HG03135 (cell line): ENCODE measurements at regions not wholly inside any gene's neighbourhood (a gene's known extent, or its start where the extent isn't known, plus 50 kb on each side); places are given as distances from the start of the nearest gene placed in this dataset.

Source experiments
- ATAC-seq: cut with Tn5 transposase; IDR thresholded peaks from one replicate; pipeline ENCODE4 v1.9.1; 2021; ENCODE audit warnings: mild to moderate bottlenecking, moderate library complexity; ENCODE audit not compliant: unreplicated experiment

DNA sequence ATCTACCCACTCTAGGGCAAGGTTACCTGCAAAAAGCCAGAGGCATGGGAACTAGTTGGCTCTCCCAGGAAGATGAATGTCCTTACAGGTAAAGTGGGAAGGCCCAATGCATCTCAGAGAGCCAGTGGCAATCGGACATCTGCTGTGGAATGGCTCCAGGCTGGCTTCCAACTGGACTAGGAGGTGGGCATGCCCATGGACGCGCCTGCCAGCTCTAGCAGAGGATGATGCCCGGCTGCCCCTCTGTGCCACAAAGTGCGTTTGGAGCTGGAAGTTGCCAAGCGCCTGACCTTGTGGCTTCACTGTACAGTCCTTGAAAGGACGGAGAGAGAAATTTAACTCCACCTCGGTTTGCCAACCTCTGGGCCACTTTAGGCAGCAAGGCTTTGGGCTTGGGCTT, 84.4 kb downstream of the NR2F2 start:
- no peak for ATAC-seq

DNA sequence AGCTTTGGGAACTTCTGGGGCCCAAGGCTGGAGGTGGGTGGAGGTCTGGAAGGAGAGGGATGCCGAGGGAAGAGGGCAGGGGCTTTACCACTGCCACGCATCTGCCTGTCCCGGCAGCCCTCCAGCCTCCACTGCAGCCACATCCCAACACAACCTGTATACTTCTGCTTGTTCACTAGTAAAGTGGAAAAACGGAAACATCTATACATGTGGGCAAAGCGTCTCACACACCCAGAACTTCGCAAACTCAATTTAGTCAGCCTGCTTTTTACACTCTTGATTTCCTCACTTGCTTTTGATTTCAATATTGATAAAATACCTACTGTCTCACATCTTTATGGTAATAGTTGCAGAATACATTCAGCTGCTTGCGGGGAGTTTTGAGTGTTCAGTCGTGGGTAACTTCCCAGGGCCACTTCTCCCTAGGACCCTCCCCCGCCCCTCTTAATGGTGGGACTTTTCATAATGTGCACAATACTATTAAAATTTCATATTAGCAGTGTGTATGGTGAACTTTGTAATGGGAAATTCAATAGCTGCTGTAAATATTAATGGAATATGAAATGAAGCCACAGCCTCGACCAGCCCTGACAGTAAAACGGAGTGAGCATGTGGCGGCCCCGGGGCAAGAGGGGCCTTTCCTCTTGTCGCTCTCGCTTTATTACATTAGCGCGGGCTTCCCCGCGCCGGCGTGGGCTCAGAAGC, 85.2 kb downstream of the NR2F2 start:
- ATAC-seq = no peak

DNA sequence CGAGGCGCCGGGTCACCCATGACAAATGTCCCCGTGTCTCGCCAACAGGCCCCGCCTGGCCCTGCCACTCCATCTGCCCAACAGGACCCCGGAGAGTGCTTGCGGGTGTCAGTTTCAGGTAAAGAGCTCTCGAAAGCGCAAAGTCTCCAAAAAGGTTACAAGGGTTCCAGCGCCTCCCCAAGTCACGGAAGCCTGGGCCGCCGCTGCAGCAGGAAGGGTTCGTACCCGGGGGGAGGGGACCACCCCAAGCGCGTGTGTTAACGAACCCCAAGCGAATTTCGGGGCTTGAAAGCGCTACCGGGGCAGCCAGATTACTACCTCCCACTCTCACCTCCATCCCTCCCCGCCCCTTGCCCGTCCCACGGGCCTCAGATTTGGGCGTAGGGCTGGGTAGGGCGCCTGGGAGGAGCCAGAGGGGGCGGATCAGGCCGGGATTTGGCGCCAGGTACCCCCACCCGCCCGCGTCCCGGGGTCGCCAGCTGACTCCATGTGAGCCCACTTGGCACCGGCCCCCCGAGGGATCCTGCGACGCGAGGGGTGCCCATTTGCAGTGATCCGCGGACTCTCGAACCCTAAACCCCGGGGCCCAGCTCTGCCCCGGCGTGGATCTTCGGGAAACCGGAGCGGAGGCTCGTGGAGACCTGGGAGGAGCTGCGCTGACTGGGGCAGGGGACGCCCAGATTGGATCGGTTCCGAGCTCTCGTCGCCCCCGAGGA, 85.9 kb downstream of the NR2F2 start:
- ATAC-seq = no peak

DNA sequence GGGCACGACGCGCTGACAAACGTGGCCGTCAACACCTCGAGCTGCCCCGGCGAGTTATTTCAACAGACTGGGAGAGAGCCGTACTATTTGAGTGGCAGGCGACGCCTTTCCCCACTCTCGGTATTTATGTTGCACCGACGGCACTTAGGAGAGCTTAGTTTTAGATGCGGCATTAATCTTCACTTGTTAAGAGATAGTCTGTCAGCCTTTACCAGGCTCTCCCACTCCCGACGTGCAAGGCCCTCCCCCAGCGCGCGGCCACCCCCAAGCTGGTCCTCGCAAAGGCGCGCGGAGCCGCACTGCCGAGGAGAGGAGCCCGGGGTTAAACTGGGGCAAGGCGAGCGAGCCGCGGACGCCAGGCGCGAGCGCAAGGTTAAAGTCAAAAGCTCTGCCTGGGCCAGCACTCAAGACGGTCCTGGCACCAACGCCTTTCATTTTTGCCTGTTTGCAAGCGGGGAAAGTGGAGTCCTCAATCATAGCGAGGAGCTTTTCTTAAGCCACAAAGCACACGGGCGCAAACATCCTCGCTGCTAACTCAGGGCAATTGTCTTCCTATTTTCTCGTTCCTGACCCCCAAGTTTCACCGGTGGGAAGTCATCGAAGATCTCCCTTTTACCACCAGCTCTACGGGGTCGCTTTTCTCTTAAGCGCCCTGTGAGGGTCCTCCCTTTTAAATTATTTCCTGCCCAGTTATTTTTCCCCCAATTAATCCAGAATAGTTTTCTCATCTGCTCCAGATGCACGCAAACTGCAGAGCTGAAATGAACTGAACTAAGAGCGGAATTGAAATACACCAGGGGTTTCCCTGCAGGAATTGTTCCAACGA, 86.6 kb downstream of the NR2F2 start:
- ATAC-seq = no peak

DNA sequence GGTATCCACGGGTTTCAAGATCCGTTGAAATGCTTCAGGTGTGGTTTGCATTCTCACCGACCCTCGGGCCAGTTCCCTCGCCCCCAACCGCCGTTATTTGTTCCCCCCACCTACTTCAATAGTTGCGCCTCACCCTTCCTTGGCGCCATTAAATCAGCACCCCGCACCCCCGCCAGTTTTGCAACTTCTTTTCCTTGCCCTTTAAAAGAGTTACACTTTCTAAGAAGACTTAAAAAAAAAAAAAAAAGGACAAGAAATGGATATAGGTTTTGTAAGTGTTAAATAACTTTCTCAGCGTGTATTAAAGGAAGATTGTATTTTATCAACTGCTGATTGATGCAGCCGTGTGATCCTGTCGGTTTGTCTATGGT, 87.2 kb downstream of the NR2F2 start:
- ATAC-seq = no peak

GRCh38 chr15:96418146-96418545, 87.6 kb downstream of the NR2F2 start:
- no peak for ATAC-seq

DNA sequence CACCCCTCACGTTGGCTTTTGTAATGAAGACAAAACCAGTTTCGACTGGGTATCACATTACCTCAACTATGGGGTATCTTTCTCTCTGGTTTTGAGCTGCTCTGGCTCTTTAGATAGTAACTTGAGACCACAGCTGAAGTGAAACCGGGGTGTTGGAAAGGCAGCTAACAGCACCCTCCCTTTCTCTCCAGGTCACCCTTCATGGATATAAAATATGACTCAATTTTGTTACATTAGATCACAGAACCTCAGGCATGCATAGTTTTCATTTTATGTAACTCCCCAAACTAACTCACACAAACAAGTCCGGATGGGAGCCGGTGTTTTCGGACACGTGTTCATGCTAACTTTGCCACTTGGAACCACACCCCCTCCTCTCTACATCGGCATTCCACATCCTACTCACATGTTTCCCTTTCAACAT, 90.7 kb downstream of the NR2F2 start:
- ATAC-seq = no peak

- no peak for ATAC-seq
Observed at GRCh38 chr15:96422125-96422524, 91.6 kb downstream of the NR2F2 start.

GRCh38 chr15:96424674-96425073, 94.2 kb downstream of the NR2F2 start:
- ATAC-seq = no peak

DNA sequence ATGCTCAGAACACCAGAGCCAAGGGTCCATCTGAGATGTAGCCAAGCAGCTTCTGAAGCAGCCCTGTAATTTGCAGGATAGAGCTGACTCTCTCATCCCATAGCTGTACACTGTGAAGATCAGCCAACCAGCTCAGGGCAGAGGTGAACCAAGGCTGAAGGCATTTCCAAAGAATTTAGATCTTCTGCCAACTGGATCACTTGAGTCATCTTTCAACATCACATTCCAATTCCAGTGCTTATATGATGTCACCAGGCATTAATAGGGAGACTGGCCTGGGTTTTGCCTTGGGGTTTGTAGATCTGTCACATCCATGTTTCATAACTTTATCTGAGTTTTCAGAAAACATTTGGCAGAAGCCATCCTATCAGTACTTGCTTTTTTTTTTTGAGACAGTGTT, 98.2 kb downstream of the NR2F2 start:
- ATAC-seq = no peak

DNA sequence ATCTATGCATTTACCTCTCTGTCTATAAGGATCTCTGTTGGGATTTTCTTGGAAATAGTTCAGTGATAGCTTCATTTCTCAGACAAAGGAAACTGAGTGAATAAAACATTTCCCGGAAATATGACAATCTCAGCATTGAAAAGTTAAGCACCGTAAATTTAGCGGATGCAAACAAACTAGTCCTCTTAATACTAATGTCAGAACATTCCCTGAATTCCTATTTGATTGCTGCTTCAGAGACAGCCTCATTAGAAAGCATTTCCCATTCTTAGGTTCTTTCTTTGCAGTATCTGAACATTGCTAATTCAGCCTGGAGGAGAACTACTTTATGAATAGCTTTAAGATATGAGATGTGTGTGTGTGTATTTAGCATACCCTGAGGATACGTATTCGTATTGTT, 101.3 kb downstream of the NR2F2 start:
- no peak for ATAC-seq

DNA sequence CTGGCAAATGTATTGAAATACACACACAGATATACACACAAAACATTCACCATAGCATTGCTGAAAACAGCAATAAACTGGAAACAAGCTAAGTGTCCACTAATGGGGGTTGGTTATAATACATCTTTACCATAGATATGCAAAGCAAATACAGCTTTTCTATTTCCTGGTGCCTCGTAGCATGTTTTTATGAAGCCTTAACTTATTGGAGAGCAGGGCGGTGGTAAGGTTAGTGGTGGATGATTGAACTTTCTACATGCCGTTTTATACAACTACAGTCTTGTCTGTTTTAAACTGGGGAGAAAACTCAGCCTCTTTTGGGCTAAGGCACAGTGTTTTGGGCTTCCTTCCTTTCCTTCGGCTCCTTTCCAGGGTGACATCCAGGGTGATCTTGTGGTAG, 104.5 kb downstream of the NR2F2 start:
- ATAC-seq = no peak

DNA sequence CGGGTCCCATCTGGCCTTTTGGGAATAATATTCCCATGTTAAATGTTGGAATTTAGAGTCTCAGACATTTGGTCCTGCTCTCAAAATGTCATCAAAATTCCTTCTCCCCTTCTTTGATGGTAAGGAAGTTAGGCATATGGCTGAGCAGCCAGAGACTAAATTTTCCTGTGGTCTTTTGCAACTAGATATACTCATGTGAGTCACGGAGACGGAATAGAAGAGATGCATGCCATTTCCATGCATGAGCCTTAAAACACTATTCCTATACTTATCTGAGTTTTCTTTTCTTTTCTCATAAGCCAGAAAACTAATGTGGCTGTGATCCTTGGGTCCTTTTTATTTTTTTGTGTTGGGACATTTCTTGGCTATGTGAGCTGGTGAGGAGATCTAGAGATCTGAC, 105.3 kb downstream of the NR2F2 start:
- no peak for ATAC-seq

DNA sequence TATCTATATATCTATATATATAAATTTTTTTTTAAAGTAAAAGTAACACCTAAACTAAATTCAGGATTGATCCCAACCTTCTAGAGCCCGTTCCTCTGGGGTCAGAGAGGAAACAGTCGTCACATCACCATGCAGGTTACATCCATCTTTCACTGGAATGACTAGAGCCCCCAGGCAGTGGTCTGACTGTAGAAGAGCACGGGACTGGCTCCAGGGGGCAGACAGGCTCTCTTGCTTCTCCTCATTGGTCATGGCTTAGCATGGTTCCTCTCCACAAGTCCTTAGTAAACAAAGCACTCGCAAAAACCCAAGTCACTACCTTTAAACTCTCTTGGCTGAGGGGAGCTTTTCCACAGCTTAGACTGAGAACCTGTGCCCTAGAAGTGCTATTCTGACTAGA, 110.5 kb downstream of the NR2F2 start:
- no peak for ATAC-seq

DNA sequence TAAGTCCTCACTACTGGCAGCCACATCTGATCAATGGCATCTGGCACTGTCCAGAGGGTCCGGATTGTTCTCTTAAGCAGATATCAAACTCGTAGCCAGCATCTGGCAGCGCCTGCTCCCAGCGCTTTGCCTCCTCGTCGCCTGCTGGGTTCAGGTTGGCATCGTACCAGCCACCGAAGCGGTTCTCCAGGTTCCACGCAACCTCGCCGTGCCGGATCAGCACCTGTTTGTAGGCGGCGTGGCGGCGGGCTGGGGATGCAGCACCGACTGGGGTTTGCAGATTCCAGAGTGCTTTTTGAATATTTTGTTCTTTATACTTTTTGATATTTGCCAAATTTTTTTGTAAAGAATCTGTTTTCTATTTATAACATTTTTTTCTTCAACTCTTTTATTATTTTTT, 111.6 kb downstream of the NR2F2 start:
- ATAC-seq = no peak

- ATAC-seq = no peak
Observed at GRCh38 chr15:96444865-96445264, 114.4 kb downstream of the NR2F2 start.

DNA sequence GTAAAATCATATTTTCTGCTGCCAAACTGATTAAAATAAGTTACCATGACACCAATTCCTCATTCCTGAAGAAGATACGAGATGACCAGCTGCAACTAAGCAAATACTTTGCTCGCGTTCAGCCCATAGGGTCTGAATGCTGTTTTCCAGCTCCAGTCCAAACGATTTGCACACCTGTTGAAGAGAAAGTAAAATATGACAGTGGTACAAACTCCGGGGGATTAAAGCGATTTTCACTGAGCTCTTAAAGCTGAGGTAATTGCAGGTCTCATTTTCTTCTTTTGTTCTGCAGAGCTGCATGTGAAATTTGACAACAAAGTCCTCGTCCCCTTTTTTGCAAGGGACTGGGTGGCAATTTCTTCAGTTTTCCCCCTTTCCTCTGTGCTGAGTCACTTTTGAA, 118.4 kb downstream of the NR2F2 start:
- no peak for ATAC-seq

DNA sequence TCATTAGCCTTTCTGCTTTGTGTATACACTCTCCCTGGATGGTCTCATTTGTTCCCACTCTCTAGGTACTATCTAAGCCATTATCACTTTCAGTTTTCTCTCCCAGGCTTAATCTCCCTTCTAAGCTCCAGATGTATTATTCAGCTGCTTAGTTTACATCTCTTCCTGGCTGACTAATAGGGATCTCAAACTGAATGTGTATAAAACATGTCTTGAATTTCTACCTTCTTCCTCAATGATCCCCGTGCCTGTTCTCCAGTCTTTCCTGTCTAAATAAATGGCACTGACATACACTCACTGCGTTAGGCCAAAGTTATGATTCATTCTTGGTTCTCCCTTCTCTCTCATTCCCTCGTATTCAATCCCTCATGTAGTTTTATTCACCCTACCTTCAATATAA, 127.3 kb downstream of the NR2F2 start:
- ATAC-seq = no peak

DNA sequence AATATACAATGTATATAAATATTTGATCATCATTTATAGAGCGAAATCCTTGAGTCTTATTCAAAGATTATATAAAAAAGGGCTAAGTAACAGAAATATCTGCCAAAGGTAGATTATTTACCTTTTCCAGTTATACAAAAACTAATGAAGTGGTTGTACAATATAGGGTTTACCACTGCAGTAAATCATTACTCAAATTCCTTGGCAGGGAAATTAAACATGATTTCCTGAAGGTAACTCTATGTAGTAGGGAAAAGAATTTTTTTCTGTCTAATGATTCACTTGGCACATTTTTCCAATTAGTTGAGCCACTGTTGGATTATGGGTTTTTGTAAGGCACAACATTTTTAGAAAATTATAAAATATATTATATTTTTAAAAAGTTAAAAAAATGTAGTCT, 129.6 kb downstream of the NR2F2 start:
- no peak for ATAC-seq

DNA sequence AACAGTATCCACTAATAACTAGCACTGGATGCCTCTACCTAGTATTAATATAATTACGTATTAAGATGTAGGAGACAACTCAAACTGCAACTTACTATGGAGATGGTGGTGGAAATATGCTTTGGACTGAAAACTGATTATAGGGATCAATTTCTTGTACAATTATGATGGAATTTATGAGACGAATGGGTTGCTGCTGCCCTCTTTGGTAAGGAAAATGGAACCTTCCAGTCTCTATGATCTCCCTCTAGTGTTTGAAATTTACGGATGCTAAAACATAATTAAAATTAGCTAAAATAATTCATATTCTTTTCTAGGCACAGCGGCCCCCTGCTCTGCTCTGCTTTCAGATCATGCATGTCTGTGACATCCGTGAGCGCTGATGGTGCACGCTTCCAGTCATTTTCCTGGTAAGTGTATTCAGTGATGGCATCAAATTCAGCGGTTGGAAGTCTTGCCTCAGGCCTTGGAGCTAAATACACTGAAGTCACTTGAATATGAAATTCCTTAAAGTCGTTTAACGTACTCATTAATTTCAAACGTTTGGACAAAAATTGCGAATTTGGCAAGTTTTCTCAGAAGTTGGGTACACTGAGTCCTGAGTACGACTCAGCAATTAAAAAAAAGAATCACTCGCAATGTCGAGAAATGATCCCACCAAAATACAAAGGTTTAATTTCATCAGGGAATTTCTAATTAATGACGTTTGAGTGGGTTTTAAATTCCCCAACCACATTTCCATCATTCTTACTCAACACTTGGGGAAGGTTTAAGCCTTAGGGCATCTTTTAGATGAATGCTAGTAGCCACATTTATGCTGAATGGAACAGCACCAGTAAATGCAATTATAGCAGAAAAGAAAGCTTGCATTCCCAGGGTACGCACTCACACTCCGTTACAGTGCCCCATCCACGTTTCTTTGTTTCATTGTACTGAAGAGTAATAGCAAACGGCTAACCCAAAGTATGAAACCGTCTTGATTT, 132.6 kb downstream of the NR2F2 start:
- ATAC-seq = no peak
